NCI-H146 treated with DMSO at 0.1 percent for 48 hours (cell line): ENCODE measurements at regions not wholly inside any gene's neighbourhood (a gene's known extent, or its start where the extent isn't known, plus 50 kb on each side); places are given as distances from the start of the nearest gene placed in this dataset.

Experiments used
- DNase-seq: peaks from one replicate; lab custom pipeline; 2025; ENCODE audit not compliant: unreplicated experiment; lab: John Stamatoyannopoulos, UW

GRCh38 chr3:54071601-54072000 is 50.8 kb upstream of the CACNA2D3 start:
- no peak for DNase-seq

DNA sequence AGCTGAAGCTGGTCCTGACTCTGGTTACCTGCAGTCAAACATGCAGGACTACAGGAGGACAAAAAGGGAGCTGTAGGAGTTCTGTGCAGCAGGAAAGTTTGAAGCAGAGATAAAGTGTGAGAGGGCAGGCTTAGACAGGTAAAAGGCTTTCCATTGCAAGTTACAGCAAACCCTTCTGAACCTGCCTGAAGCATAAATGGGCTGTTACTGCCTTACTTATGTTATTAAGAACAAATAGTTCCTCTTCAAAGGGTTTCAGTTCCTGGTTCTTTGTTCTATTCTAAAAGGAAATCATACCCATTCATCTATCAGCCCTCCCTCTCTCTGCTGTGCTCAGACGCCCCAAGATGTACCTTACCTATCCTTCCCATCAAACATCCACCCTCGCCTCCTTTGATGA is 52.4 kb upstream of the CACNA2D3 start:
- DNase-seq = no peak

- no peak for DNase-seq
Measured at GRCh38 chr3:54067055-54067698, 55.2 kb upstream of the CACNA2D3 start.

DNA sequence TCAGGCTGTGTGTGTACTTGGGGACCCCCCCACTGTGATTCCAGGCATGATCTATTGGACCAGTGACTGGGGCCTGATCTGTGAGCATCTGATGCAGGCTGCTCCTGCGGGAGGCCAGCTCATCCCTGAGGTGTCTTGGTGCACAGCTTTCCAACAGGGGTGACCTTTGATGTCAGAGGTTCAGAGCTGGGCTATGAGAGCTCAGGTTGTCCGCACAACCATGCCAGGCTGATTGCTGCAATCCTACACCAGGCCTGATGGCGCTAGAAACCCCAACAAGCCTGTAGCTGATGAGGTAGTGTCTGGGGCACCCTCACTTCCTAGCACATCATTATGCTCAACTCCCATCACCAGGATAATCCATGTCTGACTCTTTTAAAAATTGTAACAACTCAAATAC is 56.1 kb upstream of the CACNA2D3 start:
- DNase-seq = no peak

- no peak for DNase-seq
Measured at GRCh38 chr3:54065586-54065985, 56.8 kb upstream of the CACNA2D3 start.

GRCh38 chr3:54065140-54065539 is 57.2 kb upstream of the CACNA2D3 start:
- DNase-seq = no peak

DNA sequence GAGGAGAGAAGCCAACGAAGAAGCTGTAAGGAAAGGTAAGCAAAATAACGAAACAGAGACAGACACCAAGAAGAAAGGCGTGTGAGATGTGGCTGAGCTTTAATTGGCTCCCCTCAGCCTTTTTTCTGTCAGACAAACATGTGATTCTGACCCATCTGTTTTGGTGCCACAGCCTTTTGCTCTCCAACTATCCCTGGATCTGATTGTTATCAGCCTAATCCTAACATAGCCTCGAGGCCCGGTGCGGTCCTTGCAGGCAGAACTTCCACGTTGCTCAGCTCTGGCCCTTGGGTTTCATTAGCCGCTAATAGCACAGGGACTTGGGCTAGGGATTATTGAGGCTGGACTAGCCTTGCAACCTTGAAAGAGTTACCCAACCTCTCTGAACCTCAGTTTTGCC is 57.9 kb upstream of the CACNA2D3 start:
- DNase-seq = no peak

DNA sequence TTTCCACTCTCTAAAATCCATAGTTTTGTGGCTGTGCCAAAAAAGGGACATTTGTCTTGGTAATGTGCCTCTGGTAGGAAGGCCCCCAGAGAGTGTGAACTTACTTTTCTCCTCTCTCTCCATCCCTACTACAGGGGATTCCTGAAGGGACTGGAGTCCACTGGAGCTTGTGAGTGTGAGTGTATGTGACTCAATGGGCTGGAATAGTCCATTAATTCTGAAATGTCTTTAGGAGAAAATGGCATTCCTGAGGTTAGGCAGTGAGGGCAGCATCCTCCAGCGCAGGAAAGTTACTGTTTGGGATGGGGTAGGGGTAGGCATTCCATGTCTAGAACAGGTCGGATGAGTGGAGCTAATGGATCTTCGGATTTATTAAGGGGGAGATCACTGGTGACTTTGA is 59.8 kb upstream of the CACNA2D3 start:
- no peak for DNase-seq

DNA sequence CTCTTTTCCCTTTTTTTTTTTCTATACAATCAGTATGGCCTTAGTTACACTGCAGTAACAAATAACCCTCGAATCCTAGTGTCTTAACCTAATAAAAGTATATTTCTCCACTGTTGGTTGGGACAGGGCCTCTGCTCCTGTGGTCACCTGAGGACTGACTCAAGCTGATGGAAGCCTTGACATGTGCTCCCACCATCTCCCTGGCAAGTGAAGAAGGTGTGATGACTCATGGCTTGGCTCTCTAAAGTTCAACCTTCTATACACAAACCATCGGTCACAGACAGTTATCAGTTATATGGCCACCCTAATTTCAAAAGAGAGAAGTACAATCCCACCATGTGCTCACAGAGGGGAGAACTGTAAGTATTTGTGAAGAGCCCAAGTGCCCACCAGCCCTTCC is 65.8 kb upstream of the CACNA2D3 start:
- DNase-seq = no peak

- DNase-seq = no peak
Measured at GRCh38 chr3:54053882-54054281, 68.5 kb upstream of the CACNA2D3 start.

GRCh38 chr3:54053211-54053610 is 69.1 kb upstream of the CACNA2D3 start:
- no peak for DNase-seq

- DNase-seq = no peak
Measured at GRCh38 chr3:54047568-54047967, 74.8 kb upstream of the CACNA2D3 start.

DNA sequence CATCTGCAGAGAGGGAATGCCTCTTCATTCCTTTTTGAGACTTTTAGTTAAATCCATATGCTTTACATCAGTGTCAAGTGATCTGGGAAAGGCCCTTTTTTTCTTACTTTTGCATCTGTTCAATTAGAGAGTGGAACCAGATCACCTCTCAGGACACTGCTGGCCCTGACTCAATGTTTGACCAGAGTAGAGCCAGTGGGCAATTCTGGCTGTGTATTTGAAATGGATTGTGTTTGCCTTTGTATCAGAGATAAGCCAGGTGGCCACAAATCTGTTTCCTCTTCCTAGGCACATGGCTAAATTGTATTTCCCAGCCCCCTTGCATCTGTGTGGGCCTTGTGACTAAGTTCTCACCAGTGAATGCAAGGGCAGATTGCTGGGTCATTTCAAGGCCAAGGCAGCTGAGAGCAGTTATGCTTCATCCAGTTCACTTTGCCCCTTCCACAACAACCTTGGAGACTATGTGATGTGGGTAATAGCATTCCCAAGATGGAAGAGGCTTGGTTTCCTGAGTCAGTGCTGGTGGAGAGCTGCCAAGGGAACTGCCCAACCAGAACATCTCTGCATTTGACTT is 75.6 kb upstream of the CACNA2D3 start:
- DNase-seq = no peak

GRCh38 chr3:54045061-54045815 is 77.1 kb upstream of the CACNA2D3 start:
- DNase-seq = no peak

- no peak for DNase-seq
Measured at GRCh38 chr3:54042259-54042823, 80.0 kb upstream of the CACNA2D3 start.

GRCh38 chr3:54040476-54040875 is 81.9 kb upstream of the CACNA2D3 start:
- no peak for DNase-seq

DNA sequence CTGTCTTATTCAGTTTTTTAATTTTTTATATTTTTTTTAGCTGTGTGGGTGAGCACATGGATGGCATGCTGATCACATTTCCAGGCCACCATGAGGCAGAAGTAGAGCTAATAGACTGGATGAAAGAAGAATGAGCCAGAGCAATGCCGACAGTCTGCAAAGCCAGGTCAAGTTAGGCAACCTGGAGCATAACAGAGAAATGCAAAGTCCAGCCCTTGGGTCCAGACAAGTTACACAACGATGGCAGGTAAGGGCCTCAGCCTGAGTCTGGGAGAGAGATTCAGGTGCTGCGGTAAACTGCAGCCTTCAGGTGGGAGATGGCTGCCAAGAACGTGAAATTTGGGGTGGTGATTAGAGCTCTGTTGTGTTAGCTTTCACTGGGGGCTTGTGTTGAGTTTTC is 84.0 kb upstream of the CACNA2D3 start:
- DNase-seq = no peak

- no peak for DNase-seq
Measured at GRCh38 chr3:54036543-54036942, 85.8 kb upstream of the CACNA2D3 start.

GRCh38 chr3:54034971-54035370 is 87.4 kb upstream of the CACNA2D3 start:
- DNase-seq = no peak

DNA sequence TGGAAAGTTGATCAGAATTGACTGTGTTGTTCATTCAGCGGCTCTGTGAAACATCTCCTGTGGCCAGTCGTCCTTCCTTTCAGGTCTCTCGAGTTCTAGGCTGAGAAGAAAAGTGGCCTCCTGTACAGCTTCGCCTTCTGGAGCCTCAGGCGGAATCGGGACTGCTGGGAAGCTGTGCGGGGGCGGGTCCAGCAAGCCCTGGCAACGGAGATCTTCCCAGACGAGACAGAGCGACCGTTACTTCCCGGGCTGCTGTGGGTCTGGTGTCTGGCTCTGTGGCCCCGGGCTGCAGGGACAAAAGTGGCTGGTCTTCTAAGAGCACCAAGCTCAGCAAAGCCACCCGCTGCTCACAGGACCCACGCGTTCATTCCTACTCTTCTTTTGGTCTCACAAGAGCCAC is 88.6 kb upstream of the CACNA2D3 start:
- no peak for DNase-seq

DNA sequence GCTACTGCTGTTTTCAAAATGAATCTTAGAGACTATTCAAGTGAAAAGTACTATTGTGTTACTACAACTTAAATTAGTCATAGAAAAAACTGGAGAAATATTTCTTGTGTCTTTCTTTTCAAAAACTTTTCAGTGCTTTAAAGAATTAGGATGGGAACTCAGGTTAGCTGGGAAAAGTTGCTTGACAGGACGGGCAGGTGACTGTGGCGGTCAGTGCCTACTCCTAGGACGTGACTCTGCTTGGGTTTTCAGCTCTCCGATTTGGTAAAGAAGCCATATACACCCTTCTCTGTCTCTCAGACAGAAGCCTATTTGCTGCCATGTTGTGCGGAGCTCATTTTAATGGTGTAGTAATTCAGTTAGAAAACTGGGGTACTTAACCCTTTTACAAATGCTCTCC is 89.8 kb upstream of the CACNA2D3 start:
- no peak for DNase-seq

DNA sequence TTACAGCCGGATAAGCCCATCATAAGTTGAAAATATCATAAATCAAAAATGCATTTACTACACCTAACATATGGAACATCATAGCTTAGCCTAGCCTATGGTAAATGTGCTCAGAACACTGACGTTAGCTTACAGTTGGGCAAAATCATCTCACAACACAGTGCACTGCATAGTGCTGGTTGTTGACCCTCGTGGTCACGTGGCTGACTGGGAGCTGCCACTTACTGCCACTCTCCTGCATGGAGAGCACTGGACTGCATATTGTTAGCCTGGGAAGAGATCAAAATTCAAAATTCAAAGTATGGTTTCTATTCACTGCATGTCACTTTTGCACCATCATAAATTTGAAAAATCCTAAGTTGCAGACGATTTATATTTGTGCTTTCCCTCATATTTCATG is 94.0 kb upstream of the CACNA2D3 start:
- DNase-seq = no peak
